HEK293T (cell line): ENCODE measurements at regions not wholly inside any gene's neighbourhood (a gene's known extent, or its start where the extent isn't known, plus 50 kb on each side); places are given as distances from the start of the nearest gene placed in this dataset.

Source experiments
- CTCF ChIA-PET: fragments of 350-600 bp; formaldehyde crosslinking; extraction: SDS; loops from one replicate; lab custom pipeline; 2021; ENCODE audit warnings: antibody characterized with exemption, inconsistent platforms; lab: Yijun Ruan, JAX
- POLR2A ChIA-PET: fragments of 350-600 bp; formaldehyde crosslinking; extraction: SDS; loops from one replicate; lab custom pipeline; 2020; ENCODE audit warnings: antibody characterized with exemption, inconsistent platforms; lab: Yijun Ruan, JAX
- DNase-seq: peaks from one replicate; pipeline ENCODE4 v3.0.0; 2012; ENCODE audit warnings: mixed read lengths; ENCODE audit errors: extremely low spot score
- ARNT ChIP-seq: fragments of 450-650 bp; IDR thresholded peaks from 2 replicates; pipeline ENCODE4 v1.6.1; 2017; ENCODE audit warnings: mild to moderate bottlenecking
- BHLHE40 ChIP-seq: fragments of 450-650 bp; IDR thresholded peaks from 2 replicates; pipeline ENCODE4 v1.6.1; 2016; ENCODE audit warnings: mild to moderate bottlenecking, moderate library complexity, borderline replicate concordance
- CTBP1 ChIP-seq: fragments of 450-650 bp; IDR thresholded peaks from 2 replicates; pipeline ENCODE4 v1.6.1; 2016; ENCODE audit warnings: borderline replicate concordance
- ELF4 ChIP-seq: fragments of 450-650 bp; IDR thresholded peaks from 2 replicates; pipeline ENCODE4 v1.6.1; 2017; ENCODE audit warnings: antibody characterized with exemption
- FOXA1 ChIP-seq: fragments of 450-650 bp; IDR thresholded peaks from 2 replicates; pipeline ENCODE4 v1.6.1; 2016; ENCODE audit warnings: mild to moderate bottlenecking
- FOXK2 ChIP-seq: fragments of 450-650 bp; IDR thresholded peaks from 2 replicates; pipeline ENCODE4 v1.6.1; 2016; ENCODE audit warnings: mild to moderate bottlenecking
- FOXM1 ChIP-seq: fragments of 450-650 bp; IDR thresholded peaks from 2 replicates; pipeline ENCODE4 v1.6.1; 2017; ENCODE audit warnings: mild to moderate bottlenecking, borderline replicate concordance
- HDGF ChIP-seq: fragments of 450-650 bp; IDR thresholded peaks from 2 replicates; pipeline ENCODE4 v1.6.1; 2017; ENCODE audit warnings: antibody characterized with exemption, borderline replicate concordance
- L3MBTL2 ChIP-seq: fragments of 450-650 bp; conservative IDR thresholded peaks from 2 replicates; pipeline ENCODE4 v1.6.1; 2016; ENCODE audit warnings: mild to moderate bottlenecking
- LEF1 ChIP-seq: fragments of 450-650 bp; IDR thresholded peaks from 2 replicates; pipeline ENCODE4 v1.6.1; 2017; ENCODE audit warnings: mild to moderate bottlenecking, borderline replicate concordance
- NFRKB ChIP-seq: fragments of 450-650 bp; IDR thresholded peaks from 2 replicates; pipeline ENCODE4 v1.6.1; 2016; ENCODE audit warnings: mild to moderate bottlenecking, moderate library complexity
- PKNOX1 ChIP-seq: fragments of 450-650 bp; IDR thresholded peaks from 2 replicates; pipeline ENCODE4 v1.6.1; 2016
- SP1 ChIP-seq: fragments of 450-650 bp; IDR thresholded peaks from 2 replicates; pipeline ENCODE4 v1.6.1; 2017
- SUZ12 ChIP-seq: fragments of 450-650 bp; IDR thresholded peaks from 2 replicates; pipeline ENCODE4 v1.6.1; 2016; ENCODE audit warnings: mild to moderate bottlenecking
- TARDBP ChIP-seq: fragments of 450-650 bp; IDR thresholded peaks from 2 replicates; pipeline ENCODE4 v1.6.1; 2016
- ZNF384 ChIP-seq: fragments of 450-650 bp; IDR thresholded peaks from 2 replicates; pipeline ENCODE4 v1.6.1; 2016

- ChIA-PET CTCF (no interaction called here), POLR2A (no interaction called here)
- DNase-seq, result no peak
- TF ChIP-seq PKNOX1 (no peak), CTBP1 (no peak), SUZ12 (no peak), HDGF (no peak), SP1 (no peak)
Measured at GRCh38 chr12:92440072-92440471, 262.7 kb upstream of the PLEKHG7 start.

GRCh38 chr12:92439420-92439805 is 263.4 kb upstream of the PLEKHG7 start:
- no peak for TF ChIP-seq FOXK2
- ChIA-PET CTCF (no interaction called here), POLR2A (no interaction called here)
- no peak for DNase-seq

GRCh38 chr12:92438641-92439419 is 264.0 kb upstream of the PLEKHG7 start:
- TF ChIP-seq SP1 (no peak), ZNF384 (no peak), L3MBTL2 (no peak), LEF1 (no peak), HDGF (no peak), FOXA1 (no peak), CTBP1 (no peak), FOXK2 (no peak), TARDBP (no peak), SUZ12 (no peak), FOXM1 (no peak), BHLHE40 (no peak)
- POLR2A ChIA-PET, result no interaction called here
- CTCF ChIA-PET, result no interaction called here
- no peak for DNase-seq

- TF ChIP-seq FOXM1 (no peak), ARNT (no peak), BHLHE40 (no peak), FOXA1 (no peak), PKNOX1 (no peak), ELF4 (no peak), NFRKB (no peak), LEF1 (no peak), FOXK2 (no peak), ZNF384 (no peak), CTBP1 (no peak), HDGF (no peak), TARDBP (no peak), SUZ12 (no peak), L3MBTL2 (no peak), SP1 (no peak)
- ChIA-PET CTCF (no interaction called here), POLR2A (no interaction called here)
- no peak for DNase-seq
Measured at GRCh38 chr12:92437452-92437851, 265.3 kb upstream of the PLEKHG7 start.

GRCh38 chr12:92436856-92437255 is 265.9 kb upstream of the PLEKHG7 start:
- TF ChIP-seq SP1, result no peak
- TF ChIP-seq BHLHE40, result no peak
- no peak for DNase-seq
- ChIA-PET POLR2A (no interaction called here), CTCF (no interaction called here)

GRCh38 chr12:92434607-92435025 is 268.2 kb upstream of the PLEKHG7 start:
- ChIA-PET POLR2A (no interaction called here), CTCF (no interaction called here)
- no peak for DNase-seq
- no peak for TF ChIP-seq FOXK2
- no peak for TF ChIP-seq L3MBTL2
- TF ChIP-seq HDGF, result no peak
- no peak for TF ChIP-seq PKNOX1
- no peak for TF ChIP-seq NFRKB
- TF ChIP-seq TARDBP, result no peak
- TF ChIP-seq CTBP1, result no peak

- ChIA-PET POLR2A (no interaction called here), CTCF (no interaction called here)
- TF ChIP-seq NFRKB (no peak), HDGF (no peak), FOXA1 (no peak), SP1 (no peak), L3MBTL2 (no peak), LEF1 (no peak), ZNF384 (no peak), PKNOX1 (no peak), TARDBP (no peak), BHLHE40 (no peak), SUZ12 (no peak), FOXM1 (no peak)
- DNase-seq, result no peak
Measured at GRCh38 chr12:92432724-92433441, 269.9 kb upstream of the PLEKHG7 start.
